GM21381 (cell line): ENCODE measurements at regions not wholly inside any gene's neighbourhood (a gene's known extent, or its start where the extent isn't known, plus 50 kb on each side); places are given as distances from the start of the nearest gene placed in this dataset.

Source experiments
- ATAC-seq: cut with Tn5 transposase; IDR thresholded peaks from one replicate; pipeline ENCODE4 v1.9.1; 2021; ENCODE audit warnings: mild to moderate bottlenecking, moderate library complexity; ENCODE audit not compliant: unreplicated experiment

DNA sequence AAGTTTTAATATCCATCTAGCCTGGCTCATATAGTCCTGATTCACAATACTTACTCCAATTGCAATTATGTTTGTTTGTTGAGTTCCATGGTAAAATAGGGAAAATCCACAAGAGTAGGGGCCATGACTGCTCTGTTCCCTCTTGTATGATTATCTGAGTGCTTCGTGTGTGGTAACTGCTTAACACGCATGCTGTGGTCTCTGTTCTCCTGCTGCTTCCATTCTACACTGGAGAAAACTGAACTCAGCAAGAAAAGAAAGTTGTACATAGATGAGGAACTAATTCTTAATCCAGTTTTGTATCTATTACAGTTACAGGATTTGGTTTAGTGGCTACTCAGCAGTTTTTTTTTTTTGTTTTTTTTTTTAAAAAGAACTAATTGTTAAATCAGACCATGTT lies 223.0 kb upstream of the SATB1 start:
- ATAC-seq: no peak

GRCh38 chr3:18645619-18646018 lies 220.5 kb upstream of the SATB1 start:
- ATAC-seq: no peak

DNA sequence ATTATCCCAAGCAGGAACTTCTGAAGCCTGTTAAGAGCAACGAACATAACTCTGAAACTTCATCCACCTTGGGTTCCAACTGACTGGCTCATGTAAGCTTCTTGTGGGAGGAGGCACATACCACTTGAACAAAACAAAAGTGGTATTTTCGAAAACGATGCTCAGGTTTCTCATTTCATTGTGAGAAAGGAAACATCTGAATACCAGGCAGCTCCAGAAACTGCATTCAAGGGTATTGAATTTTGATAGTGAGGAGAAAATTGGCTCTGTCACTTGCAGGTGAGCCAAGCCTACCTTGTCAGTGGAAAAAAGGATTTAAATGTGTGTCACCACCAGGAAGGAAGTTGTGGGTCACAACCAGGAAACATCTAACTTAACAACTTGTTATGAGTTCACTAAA lies 218.1 kb upstream of the SATB1 start:
- ATAC-seq: no peak

GRCh38 chr3:18641916-18642315 lies 216.8 kb upstream of the SATB1 start:
- no peak for ATAC-seq

- ATAC-seq: no peak
Measured at GRCh38 chr3:18635215-18635614, 210.1 kb upstream of the SATB1 start.

GRCh38 chr3:18634461-18634860 lies 209.3 kb upstream of the SATB1 start:
- no peak for ATAC-seq

GRCh38 chr3:18633002-18633401 lies 207.9 kb upstream of the SATB1 start:
- no peak for ATAC-seq

GRCh38 chr3:18630295-18630694 lies 205.2 kb upstream of the SATB1 start:
- ATAC-seq: no peak

- ATAC-seq: no peak
Measured at GRCh38 chr3:18625085-18625484, 199.9 kb upstream of the SATB1 start.

DNA sequence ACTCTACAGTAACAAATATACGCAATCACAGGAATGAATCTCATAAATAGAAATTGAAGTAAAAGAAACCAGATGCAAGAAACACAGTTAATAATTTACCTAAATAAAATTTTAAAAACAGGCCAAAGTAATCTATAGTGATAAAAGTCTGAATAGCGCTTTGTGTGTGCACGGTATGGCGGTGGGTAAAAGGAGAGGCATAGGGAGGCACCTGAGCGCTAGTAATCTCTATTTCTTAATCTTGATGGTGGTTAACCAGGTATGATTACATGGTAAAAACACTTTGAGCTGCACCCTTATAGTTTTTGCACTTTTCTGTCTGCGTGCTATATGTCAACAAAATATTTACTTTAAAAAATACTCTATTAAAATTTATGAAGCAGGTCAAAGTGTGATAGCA lies 198.1 kb upstream of the SATB1 start:
- ATAC-seq: no peak

DNA sequence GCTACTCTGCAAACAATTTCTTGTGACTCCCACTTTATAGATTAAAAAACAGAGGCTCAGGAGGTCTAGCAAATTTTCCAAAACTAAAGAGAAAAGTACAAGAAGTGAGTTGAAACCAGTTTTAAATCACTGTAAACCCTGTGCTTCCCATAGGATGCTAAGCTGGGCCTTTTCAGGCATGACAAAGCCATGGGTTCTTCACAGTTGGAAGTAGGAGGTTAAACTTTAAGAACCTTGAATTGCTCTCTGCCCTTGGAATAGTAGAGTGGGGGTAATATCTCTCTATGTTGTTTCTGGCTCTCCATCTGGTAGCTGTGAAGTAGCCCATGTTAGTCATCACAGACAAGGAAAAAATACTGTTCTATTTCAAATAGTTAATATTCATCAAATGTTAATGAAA lies 193.6 kb upstream of the SATB1 start:
- ATAC-seq: no peak

DNA sequence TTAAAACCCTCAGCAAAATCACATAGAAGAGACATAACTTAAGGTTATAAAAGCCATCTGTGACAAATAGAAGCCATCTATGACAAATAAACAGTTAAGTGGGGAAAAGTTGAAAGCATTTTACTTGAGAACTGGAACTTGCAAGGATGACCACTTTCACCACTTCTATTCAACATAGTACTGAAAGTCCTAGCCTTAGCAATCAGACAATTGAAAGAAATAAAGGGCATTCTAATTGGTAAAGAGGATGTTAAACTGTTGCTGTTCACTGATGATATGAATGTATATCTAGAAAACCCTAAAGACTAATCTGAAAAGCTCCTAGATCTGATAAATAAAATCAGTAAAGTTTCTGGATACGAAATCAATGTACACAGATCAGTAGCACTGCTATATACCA lies 186.9 kb upstream of the SATB1 start:
- no peak for ATAC-seq

GRCh38 chr3:18609187-18609586 lies 184.0 kb upstream of the SATB1 start:
- ATAC-seq: no peak

DNA sequence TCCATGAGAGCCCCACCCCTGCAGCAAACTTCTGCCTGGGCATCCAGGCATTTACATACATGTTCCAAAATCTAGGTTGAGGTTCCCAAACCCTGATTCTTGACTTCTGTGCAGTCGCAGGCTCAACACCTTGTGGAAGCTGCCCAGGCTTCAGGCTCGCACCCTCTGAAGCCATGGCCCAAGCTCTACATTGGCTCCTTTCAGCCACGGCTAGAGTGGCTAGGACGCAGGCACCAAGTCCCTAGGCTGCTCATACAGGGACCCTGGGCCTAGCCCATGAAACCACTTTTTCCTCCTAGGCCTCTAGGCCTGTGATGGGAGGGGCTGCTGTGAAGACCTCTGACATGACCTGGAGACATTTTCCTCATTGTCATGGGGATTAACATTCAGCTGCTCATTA lies 172.8 kb upstream of the SATB1 start:
- no peak for ATAC-seq

DNA sequence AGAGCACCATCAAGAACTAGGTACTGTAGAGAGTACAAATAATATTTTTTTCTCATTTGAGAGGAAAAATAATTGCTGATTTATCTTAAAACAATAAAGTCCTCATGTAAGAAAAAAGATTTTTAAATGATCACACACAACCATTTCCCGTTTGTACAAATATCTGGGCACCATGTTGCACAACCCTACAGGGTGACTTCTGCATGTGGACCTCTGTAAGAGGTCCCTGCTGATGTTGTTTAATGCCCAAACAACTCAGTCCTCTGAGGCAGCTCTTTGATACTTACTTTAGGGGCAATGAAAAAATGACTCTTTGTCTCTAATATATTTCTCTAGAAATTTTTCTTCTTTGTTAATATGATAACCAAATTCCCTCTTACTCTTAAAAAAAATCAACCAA lies 168.1 kb upstream of the SATB1 start:
- no peak for ATAC-seq

- no peak for ATAC-seq
Measured at GRCh38 chr3:18591120-18591519, 166.0 kb upstream of the SATB1 start.

DNA sequence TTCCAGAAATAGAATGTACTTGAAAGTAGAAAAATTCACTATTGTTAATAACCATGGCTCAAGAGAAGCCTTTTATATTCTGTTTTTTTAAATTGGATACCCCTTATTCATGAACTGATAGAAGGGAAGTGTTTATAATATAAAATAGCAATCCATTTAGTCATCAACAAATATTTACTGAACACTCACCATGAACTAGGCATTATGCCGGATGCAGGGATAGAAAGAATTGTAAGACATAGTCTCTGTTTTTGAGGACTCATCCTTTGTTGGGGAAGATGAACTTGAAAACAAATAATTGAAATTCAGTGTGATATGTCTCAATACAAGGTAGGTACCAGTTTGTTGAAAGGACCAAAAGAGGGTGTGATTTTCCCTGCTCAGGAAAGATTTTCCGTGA lies 160.9 kb upstream of the SATB1 start:
- ATAC-seq: no peak

GRCh38 chr3:18585004-18585968 lies 160.1 kb upstream of the SATB1 start:
- no peak for ATAC-seq

DNA sequence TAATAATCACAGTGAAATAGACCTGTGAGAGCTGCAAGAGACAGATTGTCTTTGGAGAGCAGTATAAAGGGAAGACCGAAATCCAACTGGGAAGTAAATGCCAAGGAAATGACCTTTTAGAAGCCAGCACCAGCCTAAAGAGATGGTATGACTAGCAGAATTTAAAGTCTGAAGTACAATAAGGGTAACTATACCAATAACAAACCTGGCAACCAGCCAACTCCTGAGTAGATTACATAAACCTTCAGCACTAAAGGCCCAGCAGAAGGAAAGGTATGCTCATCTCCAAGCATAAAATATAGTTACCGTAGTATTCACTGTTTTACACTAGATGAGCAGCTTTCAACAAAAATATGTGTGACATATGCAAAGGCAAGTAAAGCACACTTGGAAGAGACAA lies 155.1 kb upstream of the SATB1 start:
- no peak for ATAC-seq

DNA sequence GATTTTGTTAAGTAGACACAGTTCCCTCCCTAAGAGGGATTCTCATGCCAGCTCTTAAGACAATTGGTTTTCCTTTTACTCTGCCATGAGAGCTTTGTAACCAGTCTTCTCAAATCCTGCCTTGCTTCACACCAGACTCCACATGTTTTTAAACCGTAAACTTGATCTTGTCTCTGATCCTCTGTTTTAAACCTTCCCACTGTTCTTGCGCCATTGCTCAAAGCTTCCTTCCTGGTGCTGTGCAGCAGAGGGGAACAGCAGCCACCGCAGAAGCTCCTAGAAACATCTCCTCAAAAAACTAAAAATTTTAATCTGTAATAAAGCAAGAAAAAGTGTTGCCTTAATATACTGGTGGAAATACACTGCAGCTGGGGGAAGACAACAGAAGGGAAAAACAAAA lies 154.5 kb upstream of the SATB1 start:
- no peak for ATAC-seq

GRCh38 chr3:18575573-18575972 lies 150.4 kb upstream of the SATB1 start:
- ATAC-seq: no peak

DNA sequence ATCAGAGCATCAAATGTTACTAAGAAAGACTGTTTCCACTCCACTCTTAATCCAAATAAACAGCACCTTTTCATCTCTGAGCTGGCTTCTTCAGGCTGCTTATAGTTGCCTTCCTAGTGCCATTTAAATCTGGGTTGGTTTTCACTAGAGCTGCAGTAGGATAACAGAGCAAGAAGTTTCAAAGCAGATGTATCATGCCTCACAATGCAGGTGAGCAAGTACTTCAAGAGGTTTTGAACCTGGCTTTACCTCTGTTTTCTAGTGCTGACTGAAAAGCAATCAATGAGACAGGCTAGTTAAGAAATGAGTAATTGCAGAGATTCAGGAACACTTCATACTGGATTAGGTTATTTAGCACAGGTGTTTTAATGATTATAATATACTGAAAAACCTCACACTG lies 147.7 kb upstream of the SATB1 start:
- no peak for ATAC-seq

GRCh38 chr3:18567293-18567692 lies 142.2 kb upstream of the SATB1 start:
- ATAC-seq: no peak
